ENCODE measurements at regions not wholly inside any gene's neighbourhood (a gene's known extent, or its start where the extent isn't known, plus 50 kb on each side); places are given as distances from the start of the nearest gene placed in this dataset.

- H3K79me2 ChIP-seq (ENCODE audit: control insufficient read depth, insufficient read depth, low read length) = no peaks in the 10 kb centered on the region
- CTCF ChIA-PET = no interaction called here
Measured at GRCh38 chr6:122322824-122323223, 76.6 kb upstream of the HSF2 start.

GRCh38 chr6:122323361-122323760 lies 76.1 kb upstream of the HSF2 start:
- peak overlapping the region; percentile 42; the same call in 1 of the 2 replicates for H3K4me3 ChIP-seq
- WGBS (ENCODE audit: insufficient coverage, insufficient replicate concordance, low lambda C conversion rate, missing lambda C conversion rate) = 18% methylated on average over 2 of the region's 2 CpGs
- no peaks in the 10 kb centered on the region for H3K79me2 ChIP-seq (ENCODE audit: control insufficient read depth, insufficient read depth, low read length)
- FAIRE-seq = no peak
- no peaks in the 10 kb centered on the region for H3K4me1 ChIP-seq (ENCODE audit: control insufficient read depth, insufficient read depth, low read length)
- no peaks in the 10 kb centered on the region for H3K9me3 ChIP-seq (replicated peaks; ENCODE audit: control insufficient read depth, insufficient read depth, low read length)
- H4K20me1 ChIP-seq (ENCODE audit: control insufficient read depth, insufficient read depth) = no peaks in the 10 kb centered on the region
- H3K27me3 ChIP-seq (replicated peaks in 1 of 2; ENCODE audit: control insufficient read depth in 2 of 2, insufficient read depth in 2 of 2, low read length in 1 of 2) = no peaks in the 10 kb centered on the region
- intact Hi-C loops (cut with micrococcal nuclease; ENCODE audit: unreplicated experiment) (no loop called here), in situ Hi-C loops (cut with MboI) (no loop called here)
- ChIA-PET CTCF (interaction anchor here (0.7 kb wide), 1 partner anchor 9 kb away, joined by 3 read pairs; no protein-coding TSS in a partner anchor), POLR2A (no interaction called here), SMC1A (ENCODE audit: uncharacterized antibody, unreplicated experiment) (no interaction called here), RAD21 (ENCODE audit: unreplicated experiment) (no interaction called here)
- no peaks in the 10 kb centered on the region for H3K36me3 ChIP-seq (ENCODE audit: control insufficient read depth in 2 of 2, insufficient read depth in 2 of 2, low read length in 1 of 2)
- ATAC-seq = no peak
- no peak overlapping the region for H3K9ac ChIP-seq (ENCODE audit: control insufficient read depth, insufficient read depth, low read length)
- DNase-seq (ENCODE audit: low read depth, low spot score) = no peak
- peak overlapping the region; percentile 41 for H2AFZ ChIP-seq (ENCODE audit: control insufficient read depth, low read depth, low read length)
- no TSS peak for BruUV-seq (replicated peaks)
- H3K4me2 ChIP-seq (ENCODE audit: control insufficient read depth, insufficient read depth) = peak overlapping the region; percentile 1
- no peak overlapping the region for H3K27ac ChIP-seq (ENCODE audit: control insufficient read depth, insufficient read depth)
- no peak for TF ChIP-seq MEF2A (IDR thresholded peaks at IDR 0.05; ENCODE audit: insufficient read depth, low read depth, low read length)
- no peak for TF ChIP-seq SMARCA5 (IDR thresholded peaks at IDR 0.05)
- TF ChIP-seq, protein P1, sequence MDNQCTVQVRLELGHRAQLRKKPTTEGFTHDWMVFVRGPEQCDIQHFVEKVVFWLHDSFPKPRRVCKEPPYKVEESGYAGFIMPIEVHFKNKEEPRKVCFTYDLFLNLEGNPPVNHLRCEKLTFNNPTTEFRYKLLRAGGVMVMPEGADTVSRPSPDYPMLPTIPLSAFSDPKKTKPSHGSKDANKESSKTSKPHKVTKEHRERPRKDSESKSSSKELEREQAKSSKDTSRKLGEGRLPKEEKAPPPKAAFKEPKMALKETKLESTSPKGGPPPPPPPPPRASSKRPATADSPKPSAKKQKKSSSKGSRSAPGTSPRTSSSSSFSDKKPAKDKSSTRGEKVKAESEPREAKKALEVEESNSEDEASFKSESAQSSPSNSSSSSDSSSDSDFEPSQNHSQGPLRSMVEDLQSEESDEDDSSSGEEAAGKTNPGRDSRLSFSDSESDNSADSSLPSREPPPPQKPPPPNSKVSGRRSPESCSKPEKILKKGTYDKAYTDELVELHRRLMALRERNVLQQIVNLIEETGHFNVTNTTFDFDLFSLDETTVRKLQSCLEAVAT (IDR thresholded peaks at IDR 0.05) = no peak
- no peak for TF ChIP-seq FOXM1 (IDR thresholded peaks at IDR 0.05; ENCODE audit: low read depth, low read length)
- no peak for TF ChIP-seq CREM (IDR thresholded peaks at IDR 0.05; ENCODE audit: low read depth)
- TF ChIP-seq ZNF622 (IDR thresholded peaks at IDR 0.05) = no peak
- no peak for TF ChIP-seq EGR1 (IDR thresholded peaks at IDR 0.05; ENCODE audit: borderline replicate concordance in 1 of 2, low read depth in 2 of 2, low read length in 2 of 2)
- TF ChIP-seq TAF1 (IDR thresholded peaks at IDR 0.05; ENCODE audit: borderline replicate concordance, low read depth, low read length) = no peak
- no peak for TF ChIP-seq ZNF24 (IDR thresholded peaks at IDR 0.05)
- TF ChIP-seq PAX8 (IDR thresholded peaks at IDR 0.05) = no peak
- TF ChIP-seq POLR2AphosphoS2 (IDR thresholded peaks at IDR 0.05; ENCODE audit: low read depth, low read length) = no peak
- TF ChIP-seq, protein P2, sequence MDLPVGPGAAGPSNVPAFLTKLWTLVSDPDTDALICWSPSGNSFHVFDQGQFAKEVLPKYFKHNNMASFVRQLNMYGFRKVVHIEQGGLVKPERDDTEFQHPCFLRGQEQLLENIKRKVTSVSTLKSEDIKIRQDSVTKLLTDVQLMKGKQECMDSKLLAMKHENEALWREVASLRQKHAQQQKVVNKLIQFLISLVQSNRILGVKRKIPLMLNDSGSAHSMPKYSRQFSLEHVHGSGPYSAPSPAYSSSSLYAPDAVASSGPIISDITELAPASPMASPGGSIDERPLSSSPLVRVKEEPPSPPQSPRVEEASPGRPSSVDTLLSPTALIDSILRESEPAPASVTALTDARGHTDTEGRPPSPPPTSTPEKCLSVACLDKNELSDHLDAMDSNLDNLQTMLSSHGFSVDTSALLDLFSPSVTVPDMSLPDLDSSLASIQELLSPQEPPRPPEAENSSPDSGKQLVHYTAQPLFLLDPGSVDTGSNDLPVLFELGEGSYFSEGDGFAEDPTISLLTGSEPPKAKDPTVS (IDR thresholded peaks at IDR 0.05; ENCODE audit: low read depth, low read length) = no peak

More at GRCh38 chr6:122322824-122323223, 76.6 kb upstream of the HSF2 start:
- Histone ChIP-seq H2AFZ (ENCODE audit: control insufficient read depth, low read depth, low read length) (peak overlapping the region; percentile 41), H3K4me3 (peak overlapping the region; percentile 42; the same call in 1 of the 2 replicates), H3K4me1 (ENCODE audit: control insufficient read depth, insufficient read depth, low read length) (no peaks in the 10 kb centered on the region), H3K4me2 (ENCODE audit: control insufficient read depth, insufficient read depth) (peak overlapping the region; percentile 1), H3K36me3 (ENCODE audit: control insufficient read depth in 2 of 2, insufficient read depth in 2 of 2, low read length in 1 of 2) (no peaks in the 10 kb centered on the region), H3K27ac (ENCODE audit: control insufficient read depth, insufficient read depth) (no peak overlapping the region), H3K27me3 (replicated peaks in 1 of 2; ENCODE audit: control insufficient read depth in 2 of 2, insufficient read depth in 2 of 2, low read length in 1 of 2) (no peaks in the 10 kb centered on the region), H4K20me1 (ENCODE audit: control insufficient read depth, insufficient read depth) (no peaks in the 10 kb centered on the region), H3K9me3 (replicated peaks; ENCODE audit: control insufficient read depth, insufficient read depth, low read length) (no peaks in the 10 kb centered on the region), H3K9ac (ENCODE audit: control insufficient read depth, insufficient read depth, low read length) (no peak overlapping the region)
- intact Hi-C loops (cut with micrococcal nuclease; ENCODE audit: unreplicated experiment) = no loop called here
- 17% methylated on average over 3 of the region's 3 CpGs for WGBS (ENCODE audit: insufficient coverage, insufficient replicate concordance, low lambda C conversion rate, missing lambda C conversion rate)
- ChIA-PET POLR2A (no interaction called here), SMC1A (ENCODE audit: uncharacterized antibody, unreplicated experiment) (no interaction called here), RAD21 (ENCODE audit: unreplicated experiment) (no interaction called here)
- BruUV-seq (replicated peaks) = no TSS peak
- ATAC-seq = peak; percentile 31; the same call in 1 of the 3 replicates
- in situ Hi-C loops (cut with MboI) = no loop called here
- TF ChIP-seq CHD4 (IDR thresholded peaks at IDR 0.05) = no peak
- no peak for TF ChIP-seq POLR2AphosphoS5 (IDR thresholded peaks at IDR 0.05; ENCODE audit: low read length)
- no peak for TF ChIP-seq MYB (IDR thresholded peaks at IDR 0.05; ENCODE audit: borderline replicate concordance, low read depth, low read length)
- no peak for FAIRE-seq
- no peak for DNase-seq (ENCODE audit: low read depth, low spot score)

Measured in GM12878 (cell line).